CD4-positive, alpha-beta T cell treated with Interferon alpha-2 for 1 hour (primary cell): ENCODE measurements at regions not wholly inside any gene's neighbourhood (a gene's known extent, or its start where the extent isn't known, plus 50 kb on each side); places are given as distances from the start of the nearest gene placed in this dataset.

Source experiments
- DNase-seq, 2 donors: peaks; one replicate each; pipeline ENCODE4 v3.0.0-alpha.2; 2020 to 2022

DNA sequence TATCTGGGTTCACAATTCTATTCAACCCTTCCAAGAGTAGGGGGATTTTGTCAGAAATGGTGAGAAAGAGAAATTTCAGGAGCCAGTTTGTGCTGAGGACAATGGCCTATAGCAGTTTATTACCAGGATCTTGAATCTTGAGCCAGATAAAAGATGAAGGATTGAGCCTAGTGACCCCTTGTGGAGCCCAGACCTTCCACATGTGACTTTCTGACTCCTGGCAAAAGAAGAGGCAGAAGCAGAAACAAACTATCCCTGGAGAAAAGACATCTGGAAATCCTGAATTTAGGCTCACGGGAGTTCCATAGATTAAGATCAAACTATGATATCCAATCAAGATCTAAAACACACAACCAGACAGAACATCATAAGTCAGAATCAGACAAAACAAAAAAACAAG, 60.9 kb upstream of the CHRM2 start:
- DNase-seq: no peak

DNA sequence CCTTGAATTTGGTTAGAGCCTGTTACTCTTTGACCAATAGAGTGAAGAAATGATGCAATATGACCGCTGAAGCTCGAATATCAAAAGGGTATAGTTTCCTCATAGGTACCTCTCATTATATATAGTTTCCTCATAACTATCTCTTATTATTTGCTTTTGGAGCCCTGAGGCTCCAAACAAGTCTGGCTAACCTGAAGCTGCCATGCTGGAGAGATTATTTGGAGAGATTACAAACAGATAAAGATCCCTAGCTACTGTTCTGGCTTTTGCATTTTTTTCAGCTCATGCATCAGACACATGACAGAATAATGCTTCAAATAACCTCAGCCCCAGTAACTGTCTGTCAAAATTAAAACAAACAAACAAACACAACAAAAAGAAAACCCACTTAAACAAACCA, 65.4 kb upstream of the CHRM2 start:
- no peak for DNase-seq

DNA sequence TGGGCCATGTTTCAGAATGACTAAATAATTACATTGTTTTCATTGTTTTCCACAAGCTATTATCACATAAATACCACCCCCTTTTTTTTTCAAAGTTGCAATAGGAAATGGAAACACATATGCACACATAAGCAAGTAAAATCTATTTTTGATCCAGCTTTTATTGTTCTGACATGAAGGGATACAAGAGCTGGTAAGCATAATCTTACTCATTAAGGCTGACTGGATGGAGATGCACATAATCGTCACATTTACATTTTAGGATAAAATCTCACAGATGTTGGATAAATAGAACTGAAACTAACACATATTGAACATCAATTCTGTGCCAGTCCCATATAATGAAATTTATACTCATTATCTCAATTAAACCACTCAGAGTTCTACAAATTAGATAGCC, 84.5 kb upstream of the CHRM2 start:
- DNase-seq: no peak

DNA sequence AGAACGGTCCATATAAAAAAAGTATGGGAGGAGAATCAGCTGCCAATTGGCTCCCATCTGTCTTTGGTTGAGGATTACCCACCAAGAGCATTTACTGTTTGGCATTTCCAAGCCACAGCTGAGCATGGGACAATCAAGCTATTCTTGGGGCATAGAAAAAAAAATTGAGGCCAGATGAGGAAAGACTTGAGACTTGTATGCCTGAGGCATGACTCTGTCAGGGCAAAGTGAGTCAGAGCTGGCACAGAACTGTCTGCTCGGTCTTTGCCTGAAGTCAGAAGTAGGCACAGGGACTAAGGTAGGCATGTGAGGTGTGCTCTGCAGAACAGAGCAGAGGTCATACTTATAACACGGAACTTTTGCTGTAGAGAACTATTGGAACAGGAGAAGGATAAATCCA, 126.5 kb upstream of the CHRM2 start:
- no peak for DNase-seq

DNA sequence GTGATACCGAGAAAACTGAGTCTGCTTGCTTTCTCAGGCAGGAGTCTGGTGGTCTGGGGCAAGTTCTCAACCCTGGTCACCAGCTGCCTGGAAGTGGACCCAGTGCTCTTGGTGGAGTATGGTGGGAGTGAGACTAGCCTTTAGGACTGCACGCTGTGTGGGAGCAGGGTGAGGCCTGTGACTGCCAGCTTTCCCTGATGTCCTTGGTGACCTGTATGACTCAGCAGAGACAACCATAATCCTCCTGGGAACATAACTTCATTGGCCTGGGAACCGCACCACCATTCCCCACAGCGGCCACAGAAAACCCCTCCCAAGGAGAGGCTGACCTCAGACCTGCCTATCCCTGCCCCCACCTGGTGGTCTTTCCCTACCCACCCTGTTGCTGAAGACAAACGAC, 139.5 kb upstream of the CHRM2 start:
- DNase-seq: no peak

DNA sequence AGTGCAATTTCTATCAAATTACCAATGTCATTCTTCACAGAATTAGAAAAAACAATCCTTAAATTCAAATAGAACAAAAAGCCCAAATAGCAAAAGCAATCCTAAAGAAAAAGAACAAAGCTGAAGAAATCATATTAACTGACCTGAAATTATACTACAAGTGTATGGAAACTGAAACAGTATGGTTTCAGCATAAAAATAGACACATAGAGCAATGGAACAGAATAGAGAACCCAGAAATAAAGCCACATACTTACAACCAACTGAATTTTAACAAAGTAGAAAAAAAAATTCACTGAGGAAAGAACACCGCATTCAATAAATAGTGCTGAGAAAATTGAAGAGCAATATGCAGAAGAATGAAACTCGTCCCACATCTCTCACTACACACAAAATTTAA, 142.0 kb upstream of the CHRM2 start:
- DNase-seq: no peak

DNA sequence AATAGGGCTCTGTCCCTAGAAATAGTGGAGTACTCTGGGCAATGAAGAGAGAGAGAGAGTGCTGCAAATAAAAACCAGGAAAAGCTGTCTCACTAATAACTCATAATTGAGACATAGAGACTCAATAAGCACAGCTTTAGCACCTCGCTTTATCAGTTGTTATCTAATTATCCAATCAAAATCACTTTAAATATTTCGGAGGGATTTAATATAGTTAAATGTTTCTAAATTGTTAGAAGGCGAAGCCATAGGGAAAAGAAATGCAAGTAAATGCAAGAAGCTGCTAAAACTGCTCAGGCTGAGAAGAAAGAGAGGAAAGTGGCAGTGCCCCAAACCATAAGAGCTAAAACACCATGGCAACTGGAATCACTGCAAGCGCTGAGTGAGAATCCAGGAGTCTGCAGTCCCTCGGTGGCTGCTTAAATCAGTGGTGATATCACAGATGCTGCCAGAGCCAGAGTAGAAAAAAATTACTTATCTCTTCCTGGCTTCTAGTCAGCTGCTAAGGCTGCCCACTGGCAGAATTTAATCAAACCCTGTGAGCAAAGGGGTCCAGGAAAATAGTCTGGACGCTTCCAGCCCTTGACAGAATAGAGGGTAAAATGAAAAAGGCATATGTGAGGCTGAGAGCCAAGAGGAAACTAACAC, 150.4 kb upstream of the CHRM2 start:
- DNase-seq: no peak

DNA sequence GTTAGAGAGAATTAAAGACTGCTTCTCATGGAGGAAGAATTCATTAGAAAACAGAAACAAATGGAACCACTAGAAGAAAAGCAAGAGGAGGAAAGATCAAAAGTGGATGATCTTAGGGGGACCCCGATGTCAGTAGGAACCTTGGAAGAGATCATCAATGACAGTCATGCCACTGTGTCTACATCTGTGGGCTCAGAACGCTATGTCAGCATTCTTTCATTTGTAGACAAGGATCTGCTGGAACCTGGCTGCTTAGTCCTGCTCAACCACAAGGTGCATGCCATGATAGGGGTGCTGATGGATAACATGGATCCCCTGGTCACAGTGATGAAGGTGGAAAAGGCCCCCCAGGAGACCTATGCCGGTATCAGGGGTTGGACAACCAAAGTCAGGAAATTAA, 154.4 kb upstream of the CHRM2 start:
- no peak for DNase-seq

DNA sequence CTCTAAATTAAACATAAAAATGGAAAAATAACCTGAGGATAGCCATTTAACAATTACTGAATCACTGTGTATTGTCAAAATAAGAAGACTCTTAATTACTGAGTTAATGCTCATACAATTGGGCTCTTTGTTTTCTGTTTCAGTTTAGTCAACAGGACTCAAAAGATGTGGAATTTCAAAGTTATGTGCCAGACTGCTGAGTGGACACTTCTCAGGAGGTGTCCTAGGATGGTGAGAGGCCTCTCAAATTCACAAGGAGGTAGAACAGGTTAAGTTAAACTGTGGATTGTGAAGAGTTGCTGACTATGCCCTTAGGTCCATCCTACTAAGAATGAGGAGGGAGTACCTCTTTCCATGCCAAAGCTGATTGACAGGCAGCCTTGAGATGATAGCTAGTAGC, 157.7 kb upstream of the CHRM2 start:
- no peak for DNase-seq

DNA sequence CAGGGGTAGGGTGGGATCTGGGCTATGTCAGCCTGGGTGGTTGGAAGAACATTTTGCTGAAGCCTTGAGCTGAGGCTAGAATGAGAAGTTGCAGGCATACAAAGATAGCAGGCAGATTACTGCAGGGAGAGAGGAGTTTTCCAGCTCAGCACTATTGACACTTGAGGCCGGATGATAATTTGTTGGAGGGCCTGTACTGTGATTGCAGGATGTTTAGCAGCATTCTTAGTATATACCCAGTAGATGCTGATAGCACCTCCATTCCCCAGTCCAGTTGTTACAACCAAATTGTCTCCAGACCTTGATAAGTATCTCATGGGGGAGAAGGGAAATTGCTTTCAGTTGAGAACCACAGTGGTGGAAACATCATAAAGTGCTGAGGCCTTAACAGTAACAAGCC, 158.6 kb upstream of the CHRM2 start:
- DNase-seq: no peak

DNA sequence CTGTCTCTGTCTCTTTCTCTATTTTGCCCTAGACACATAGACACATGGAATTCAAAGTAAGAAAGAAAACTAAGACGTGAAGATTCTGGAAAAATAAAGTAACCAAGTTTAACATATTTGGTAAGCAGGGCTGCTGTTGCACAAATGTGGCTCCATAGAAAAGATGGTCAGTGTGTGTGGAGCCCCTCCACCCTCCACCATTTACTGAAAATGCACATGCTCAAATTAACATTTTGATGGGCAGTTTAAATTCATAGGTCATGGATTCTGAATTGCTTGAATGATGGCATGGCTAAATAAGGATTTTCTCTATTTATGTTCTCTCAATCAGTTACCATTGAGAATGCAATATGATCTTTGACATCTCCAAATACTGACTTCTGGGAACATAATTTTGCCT, 165.5 kb upstream of the CHRM2 start:
- DNase-seq: no peak

DNA sequence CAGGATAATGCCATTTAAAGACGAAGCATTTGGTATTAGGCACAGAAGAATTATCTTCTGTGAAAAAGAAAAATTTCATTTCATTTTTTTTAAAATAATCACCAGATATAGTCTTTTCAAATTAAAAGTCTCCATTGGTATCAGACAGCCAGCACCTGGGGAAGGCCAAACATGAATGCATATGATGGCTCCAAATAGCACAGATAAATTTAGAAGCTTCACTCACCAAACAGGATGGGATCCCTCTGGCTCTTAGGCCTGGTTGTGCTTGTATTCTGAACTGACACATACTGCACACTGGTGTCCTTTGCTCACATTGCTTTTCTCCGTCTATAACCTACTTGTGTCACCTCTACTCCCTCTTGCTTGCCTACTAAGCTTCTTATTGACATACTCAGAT, 169.5 kb upstream of the CHRM2 start:
- no peak for DNase-seq

DNA sequence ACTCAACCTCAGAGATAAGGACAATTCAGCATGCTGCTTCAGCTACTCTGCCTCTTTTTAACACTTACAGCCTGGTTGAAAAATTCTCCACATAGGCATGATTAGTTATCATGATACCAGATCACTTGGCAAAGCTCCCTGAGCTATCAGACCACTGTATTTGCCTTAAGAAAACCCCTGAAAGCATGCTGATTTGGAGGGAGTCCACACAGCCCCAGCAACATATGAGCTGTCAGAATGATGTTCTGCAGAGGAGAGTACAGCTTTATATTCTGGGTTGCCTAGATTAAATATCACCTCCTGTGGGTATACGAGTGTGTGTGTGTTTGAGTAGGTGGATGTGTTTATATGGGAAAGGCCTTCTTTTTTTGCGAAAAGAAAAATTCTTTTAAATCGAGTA, 170.2 kb upstream of the CHRM2 start:
- DNase-seq: no peak

DNA sequence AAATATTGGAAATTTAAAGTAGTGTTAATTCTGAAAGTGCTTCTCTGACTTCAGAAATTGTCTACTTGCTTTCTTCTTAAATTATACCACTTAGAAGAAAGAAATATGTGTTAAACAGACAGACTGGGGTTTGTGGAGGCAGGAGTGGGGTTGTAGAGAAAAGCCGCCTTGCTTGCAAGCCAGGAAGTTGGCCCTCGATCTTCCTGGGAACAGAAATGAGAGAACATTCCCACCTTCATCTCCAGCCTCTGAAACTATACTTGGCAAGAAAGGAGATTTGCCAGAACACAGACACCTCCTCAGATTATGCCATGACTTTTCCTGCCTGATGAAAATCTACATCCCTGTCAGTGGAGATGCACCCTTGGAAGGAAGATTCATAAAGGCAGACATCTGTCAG, 171.2 kb upstream of the CHRM2 start:
- no peak for DNase-seq

DNA sequence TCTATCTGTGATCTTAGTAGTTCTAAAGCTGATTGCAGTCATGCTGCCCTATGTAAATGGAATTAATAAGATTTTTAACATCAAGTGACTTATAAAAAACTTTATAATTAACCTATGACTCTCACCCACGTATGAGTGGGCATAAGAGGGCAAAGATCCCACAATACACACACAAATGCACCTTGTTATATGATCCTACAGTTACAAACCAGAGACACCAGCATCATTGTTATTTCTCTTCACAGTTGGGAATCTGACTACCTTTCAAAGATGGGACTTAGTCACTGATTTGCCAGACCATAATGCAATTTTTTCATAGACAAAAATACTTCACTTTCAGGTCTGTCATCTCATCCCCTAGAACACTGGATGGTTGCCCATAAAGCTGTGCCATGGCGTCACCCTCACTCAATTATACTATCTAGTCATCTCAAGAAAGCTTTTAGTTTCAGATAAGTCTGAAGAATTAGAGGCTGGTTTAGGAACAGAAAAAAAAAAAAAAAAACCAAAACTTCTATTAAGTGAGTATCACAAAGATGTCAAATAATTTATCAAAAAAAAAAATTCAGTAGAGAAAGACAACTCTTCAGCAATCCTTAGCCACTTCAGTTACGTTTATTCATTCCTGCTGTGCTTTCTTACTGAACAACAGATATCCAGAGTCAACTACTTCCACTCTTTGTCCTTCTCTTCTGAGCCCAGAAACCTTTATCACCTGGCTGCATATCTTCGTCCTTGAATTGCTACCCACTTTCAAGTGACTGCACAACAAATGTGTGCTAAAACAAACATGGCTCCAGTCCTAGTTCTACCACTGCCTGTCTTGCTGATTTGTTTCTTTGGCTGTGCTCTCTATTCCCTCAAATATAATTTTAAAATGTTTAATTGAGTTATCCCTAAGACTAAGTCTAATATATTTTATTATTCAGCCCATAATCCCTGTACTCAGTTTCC, 175.0 kb upstream of the CHRM2 start:
- no peak for DNase-seq

DNA sequence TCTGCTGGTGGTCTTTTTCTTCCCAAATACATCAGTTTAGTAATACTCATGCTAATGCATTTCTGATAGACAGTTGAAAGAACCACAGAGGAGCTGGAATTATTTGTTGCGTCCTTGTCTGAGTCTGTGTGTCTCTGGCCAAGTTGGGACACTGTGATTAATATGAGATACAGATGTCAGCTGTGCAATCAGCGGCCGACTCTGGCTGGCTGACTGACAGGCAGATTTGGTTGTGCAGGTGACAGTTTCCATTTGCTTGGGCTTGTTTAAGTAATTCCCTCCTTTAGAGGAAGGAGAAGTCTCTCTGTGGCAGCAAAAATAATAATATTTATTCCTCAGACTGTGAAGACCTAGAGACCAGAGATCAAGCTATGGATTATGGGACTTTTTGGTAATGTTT, 176.2 kb upstream of the CHRM2 start:
- DNase-seq: no peak

DNA sequence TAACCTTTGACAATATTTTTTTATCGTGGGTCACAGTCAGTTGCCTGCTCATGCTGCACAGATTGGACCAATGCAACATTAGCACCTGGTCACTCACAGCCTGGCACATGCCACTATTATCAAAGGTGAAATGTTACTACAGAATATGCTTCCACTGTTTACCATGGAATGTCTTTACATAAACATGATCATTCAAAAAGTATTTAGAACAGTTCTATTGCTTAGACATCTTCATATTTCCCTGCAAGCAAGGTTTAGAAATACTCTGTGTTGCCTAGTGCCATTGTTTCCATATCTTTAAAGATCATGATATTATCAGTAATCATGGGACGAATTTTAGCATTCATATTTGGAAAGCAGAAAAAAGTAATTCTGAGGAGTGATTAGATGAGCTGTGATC, 179.9 kb upstream of the CHRM2 start:
- DNase-seq: no peak

DNA sequence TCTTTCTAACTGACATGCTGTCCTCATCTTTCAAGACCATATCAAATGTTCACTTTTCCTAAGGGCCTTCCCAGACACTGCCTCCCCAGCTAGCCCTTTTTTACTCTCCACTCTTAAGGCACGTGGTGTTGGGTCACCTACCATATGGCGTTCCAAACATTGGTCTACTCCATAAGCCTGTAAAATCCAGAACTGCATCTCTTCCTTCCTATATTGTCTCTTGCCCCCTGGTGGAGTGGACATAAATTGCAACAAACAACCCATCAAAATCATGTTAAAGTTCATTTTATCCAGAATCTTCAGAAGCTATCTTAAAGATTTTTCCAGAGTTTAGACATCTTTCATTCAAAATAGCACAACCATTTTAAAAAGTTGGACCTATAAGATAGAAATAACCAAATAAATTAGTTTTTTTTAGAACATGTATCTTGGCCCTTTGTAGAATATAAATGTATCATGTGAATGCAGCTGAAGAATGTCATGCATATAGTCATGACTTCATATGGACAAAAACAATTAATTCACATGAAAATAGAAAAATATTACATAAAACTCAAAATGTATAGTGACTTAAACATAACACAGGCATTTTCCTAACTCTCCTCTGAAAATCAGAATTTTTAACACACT, 180.6 kb upstream of the CHRM2 start:
- no peak for DNase-seq

DNA sequence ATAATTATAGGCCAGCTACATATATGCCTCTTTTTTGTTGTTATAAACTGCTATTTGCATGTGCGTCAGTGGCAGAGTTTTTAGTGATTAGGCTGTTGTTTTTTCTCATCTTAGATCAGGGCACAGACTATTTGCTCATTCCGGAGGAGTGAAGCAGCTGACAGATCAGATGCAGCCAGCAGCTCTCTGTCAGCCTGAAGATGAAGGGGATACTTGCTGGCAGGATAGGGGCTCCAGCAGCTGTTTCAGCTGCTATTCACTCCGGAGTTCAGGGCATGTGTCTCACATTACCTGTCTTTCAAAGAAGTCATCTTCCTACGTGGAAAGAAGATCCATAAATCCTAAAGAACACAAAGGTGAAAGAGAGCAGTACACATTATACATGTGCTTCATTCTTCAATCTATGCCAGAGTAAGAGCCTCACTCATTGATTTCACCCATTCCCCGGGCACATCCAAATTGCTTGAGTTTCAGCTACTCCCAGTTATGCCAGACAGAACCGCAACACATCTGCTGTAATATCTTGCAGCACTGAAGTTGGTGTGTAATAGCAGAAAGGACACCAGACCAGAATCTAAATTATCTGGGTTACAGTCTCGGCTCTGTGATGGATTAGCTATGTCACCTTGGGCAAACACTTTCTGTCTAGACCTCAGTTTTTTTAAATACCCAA, 182.8 kb upstream of the CHRM2 start:
- no peak for DNase-seq

DNA sequence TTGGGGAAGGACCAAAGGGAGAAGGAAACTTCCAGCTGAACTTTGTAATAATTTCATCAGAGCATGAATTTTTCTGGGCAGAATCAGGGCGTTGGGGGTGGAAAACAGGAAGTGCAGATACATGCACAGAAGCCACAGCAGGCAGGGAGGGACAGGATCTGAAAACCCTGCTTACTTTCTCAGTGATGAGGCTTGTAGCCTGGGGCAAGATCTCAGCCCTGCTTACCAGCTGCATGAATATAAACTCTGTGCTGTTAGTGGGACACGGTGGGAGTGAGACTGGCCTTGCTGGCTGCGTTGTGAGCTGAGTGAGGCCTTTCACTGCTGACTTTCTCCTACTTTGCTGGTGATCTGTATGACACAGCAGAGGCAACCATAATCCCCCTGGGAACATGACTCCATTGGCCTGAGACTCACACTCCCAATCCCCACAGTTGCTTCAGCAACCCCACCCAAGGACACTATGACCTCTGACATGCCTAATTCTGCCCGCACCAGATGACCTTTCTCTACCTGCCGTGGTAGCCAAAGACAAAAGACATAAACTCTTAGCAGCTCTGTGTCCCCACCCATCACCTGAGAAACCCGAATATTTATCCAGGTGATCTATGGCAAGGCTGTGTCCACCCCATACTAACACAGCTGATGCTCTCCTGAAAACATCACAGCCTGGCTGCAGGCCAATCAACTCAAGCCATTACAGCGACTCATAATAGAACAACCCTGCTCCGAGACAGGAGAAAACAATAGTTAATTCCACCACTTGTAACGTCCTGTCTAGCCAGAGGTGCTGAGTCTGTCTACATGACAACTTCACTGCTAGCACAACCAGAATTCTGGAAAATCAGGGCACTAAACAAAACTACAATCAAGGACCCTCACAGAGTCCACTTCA, 190.7 kb upstream of the CHRM2 start:
- no peak for DNase-seq

DNA sequence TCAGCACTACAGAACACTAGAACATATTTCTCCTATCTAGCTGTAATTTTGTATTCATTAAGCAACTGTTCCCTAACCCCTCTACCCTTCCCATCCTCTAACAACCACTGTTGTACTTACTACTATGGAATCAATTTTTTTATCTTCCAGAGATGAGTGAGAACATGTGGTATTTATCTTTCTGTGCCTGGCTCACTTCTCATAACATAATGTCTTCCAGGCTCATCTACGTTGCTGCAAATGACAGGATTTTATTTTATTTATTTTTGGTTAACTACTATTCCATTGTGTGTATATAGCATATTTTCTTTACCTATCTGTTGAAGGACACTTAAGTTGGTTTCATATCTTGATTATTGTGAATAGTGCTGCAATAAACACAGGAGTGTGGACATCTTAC, 200.9 kb upstream of the CHRM2 start:
- no peak for DNase-seq

DNA sequence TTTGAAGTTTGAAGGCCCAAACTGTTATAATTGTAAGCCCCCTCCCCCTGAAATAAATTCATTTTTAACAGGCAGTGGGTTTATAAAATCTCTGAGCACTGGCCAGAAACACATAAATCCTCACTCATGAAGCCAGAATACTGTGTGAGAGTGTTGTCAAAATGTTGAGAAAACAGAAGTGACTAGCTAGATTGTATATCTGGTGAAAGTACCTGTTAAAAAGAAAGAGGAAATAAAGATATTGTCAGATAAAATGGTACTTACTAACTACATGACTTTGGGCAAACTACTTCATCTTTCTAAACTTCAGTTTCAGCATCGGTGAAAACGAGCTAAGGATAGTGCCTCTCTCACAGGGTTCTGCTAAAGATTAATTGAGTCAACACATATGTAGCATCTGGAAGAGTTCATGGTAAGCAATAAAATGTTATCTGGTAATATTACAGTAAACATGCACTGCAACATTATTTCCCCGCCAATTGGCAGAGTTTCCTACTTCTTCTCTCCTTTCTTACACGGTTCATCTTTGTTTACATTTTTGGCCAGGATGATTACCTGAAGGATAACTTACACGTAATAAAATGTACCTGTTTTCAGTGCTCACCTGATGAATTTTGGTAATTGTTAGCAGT, 202.5 kb upstream of the CHRM2 start:
- no peak for DNase-seq
